Stimulated activated naive CD8-positive, alpha-beta T cell treated with anti-CD3 and anti-CD28 coated beads, Interleukin-15, Interleukin-2, amounts not matched to agents 100 ng/mL and 50 ng/mL, for 24 hours (primary cell): ENCODE measurements at regions not wholly inside any gene's neighbourhood (a gene's known extent, or its start where the extent isn't known, plus 50 kb on each side); places are given as distances from the start of the nearest gene placed in this dataset.

Experiments used
- H3K27ac Mint-ChIP-seq: one replicate; pipeline ENCODE4 v1.8.0; 2021; ENCODE audit warnings: mild to moderate bottlenecking, mixed read lengths
- H3K27me3 Mint-ChIP-seq: one replicate; pipeline ENCODE4 v1.8.0; 2021; ENCODE audit warnings: mixed read lengths
- H3K36me3 Mint-ChIP-seq: one replicate; pipeline ENCODE4 v1.8.0; 2021; ENCODE audit warnings: low read depth, mixed read lengths
- H3K4me1 Mint-ChIP-seq: one replicate; pipeline ENCODE4 v1.8.0; 2021; ENCODE audit warnings: low read depth, mixed read lengths
- H3K4me3 Mint-ChIP-seq: one replicate; pipeline ENCODE4 v1.8.0; 2021; ENCODE audit warnings: mild to moderate bottlenecking, mixed read lengths
- H3K9me3 Mint-ChIP-seq: one replicate; pipeline ENCODE4 v1.8.0; 2021; ENCODE audit warnings: mixed read lengths

DNA sequence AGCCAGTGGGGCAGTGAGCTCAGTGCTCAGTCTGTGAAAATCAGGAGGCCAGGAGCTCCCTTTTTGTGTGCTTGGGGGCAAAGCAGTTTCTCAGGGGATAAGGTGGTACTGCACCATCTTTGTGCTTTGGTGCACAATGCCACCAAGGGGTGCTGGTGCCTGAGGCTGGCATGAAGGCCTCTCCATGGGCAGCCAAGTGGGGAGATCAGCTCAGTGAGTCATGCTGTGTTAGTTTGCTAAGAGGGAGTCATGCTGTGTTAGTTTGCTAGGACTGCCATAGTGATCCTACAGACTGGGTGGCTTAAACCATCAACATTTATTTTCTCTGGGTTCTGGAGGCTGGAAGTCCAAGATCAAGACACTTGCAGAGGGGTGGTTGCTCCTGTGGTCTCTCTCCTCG is 428.1 kb downstream of the PRDM2 start:
- no peak overlapping the region for H3K4me3 Mint-ChIP-seq
- H3K9me3 Mint-ChIP-seq = no peaks in the 10 kb centered on the region
- H3K27me3 Mint-ChIP-seq = peaks cover 12% of the 10 kb centered on the region
- no peak overlapping the region for H3K27ac Mint-ChIP-seq
- no peaks in the 10 kb centered on the region for H3K4me1 Mint-ChIP-seq
- H3K36me3 Mint-ChIP-seq = no peaks in the 10 kb centered on the region

DNA sequence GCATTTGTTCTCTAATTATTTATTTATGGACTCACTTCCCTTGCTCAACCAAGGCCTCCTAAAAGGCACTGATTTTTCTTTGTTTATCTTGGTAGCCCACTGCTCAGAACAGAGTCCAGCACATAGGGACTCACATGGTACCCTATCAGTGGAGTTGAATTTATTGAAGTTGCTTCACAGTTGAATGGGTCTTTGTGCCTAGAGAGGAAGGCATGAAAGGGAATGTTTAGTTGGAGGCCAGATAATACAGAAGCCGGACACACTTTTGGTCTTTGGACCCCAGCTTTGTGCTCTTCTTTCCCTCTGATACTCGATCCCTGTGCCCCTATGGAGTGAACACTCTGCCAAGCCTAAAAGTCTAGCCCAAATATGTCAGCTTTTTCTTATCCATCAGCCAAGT is 429.0 kb downstream of the PRDM2 start:
- Mint-ChIP-seq H3K9me3 (no peaks in the 10 kb centered on the region), H3K27ac (no peak overlapping the region), H3K27me3 (peaks cover 9% of the 10 kb centered on the region), H3K36me3 (no peaks in the 10 kb centered on the region), H3K4me1 (no peaks in the 10 kb centered on the region), H3K4me3 (no peak overlapping the region)

DNA sequence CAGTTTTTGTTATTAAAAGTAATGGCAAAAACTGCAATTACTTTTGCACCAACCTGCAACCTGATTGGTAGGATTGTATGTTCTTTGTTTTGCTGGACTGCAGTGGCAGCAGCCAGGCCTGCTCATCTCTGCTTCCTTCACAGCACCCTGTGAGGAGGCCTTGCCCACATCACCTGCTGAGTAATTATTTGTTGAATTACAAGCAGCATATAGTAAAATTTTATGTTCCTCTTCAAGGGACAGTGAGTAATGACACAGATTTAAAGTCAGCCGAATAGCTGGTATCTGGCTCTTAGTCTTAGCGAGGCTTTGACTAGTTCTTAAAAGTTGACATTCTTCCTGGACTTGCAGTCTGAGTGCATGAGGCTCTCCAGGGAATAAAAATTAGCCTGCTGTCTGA is 435.1 kb downstream of the PRDM2 start:
- no peaks in the 10 kb centered on the region for H3K36me3 Mint-ChIP-seq
- H3K9me3 Mint-ChIP-seq = no peaks in the 10 kb centered on the region
- H3K27me3 Mint-ChIP-seq = peaks cover 8% of the 10 kb centered on the region
- H3K4me3 Mint-ChIP-seq = no peak overlapping the region
- no peak overlapping the region for H3K27ac Mint-ChIP-seq
- H3K4me1 Mint-ChIP-seq = no peaks in the 10 kb centered on the region

GRCh38 chr1:14136152-14136763 is 436.3 kb downstream of the PRDM2 start:
- H3K36me3 Mint-ChIP-seq = no peaks in the 10 kb centered on the region
- H3K4me1 Mint-ChIP-seq = no peaks in the 10 kb centered on the region
- peaks cover 8% of the 10 kb centered on the region for H3K27me3 Mint-ChIP-seq
- H3K27ac Mint-ChIP-seq = no peak overlapping the region
- H3K4me3 Mint-ChIP-seq = no peak overlapping the region
- no peaks in the 10 kb centered on the region for H3K9me3 Mint-ChIP-seq

GRCh38 chr1:14136881-14137280 is 436.9 kb downstream of the PRDM2 start:
- Mint-ChIP-seq H3K4me1 (no peaks in the 10 kb centered on the region), H3K9me3 (no peaks in the 10 kb centered on the region), H3K4me3 (no peak overlapping the region), H3K27me3 (peaks cover 8% of the 10 kb centered on the region), H3K27ac (no peak overlapping the region), H3K36me3 (no peaks in the 10 kb centered on the region)

DNA sequence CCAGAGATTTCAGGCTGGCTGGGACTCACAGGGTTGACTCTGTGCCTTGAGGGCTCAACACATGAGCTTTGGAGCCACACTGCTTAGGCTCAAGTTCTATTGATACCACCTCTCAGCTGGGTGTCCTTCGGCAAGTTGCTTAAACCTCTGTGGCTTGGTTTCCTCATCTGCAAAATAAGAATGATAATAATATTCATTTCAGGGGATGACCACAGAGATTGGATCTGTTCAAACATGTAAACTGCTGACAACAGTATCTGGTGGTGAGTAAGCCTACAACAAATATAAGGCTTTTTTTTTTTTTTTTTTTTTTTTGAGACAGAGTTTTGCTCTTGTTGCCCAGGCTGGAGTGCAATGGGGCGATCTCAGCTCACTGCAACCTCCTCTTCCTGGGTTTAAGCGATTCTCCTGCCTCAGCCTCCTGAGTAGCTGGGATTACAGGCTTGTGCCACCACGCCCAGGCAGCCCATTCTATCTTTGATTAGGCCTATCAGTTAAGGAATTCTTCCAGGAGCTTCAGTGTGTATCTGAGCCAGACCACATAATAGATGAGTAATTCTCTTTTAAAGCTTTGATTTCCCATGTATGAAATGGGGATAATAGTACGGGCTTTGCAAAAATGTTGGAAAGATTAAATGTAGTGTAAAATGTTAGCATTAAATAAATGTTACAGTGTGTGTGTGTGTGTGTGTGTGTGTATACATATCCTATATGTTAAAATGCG is 437.6 kb downstream of the PRDM2 start:
- H3K27me3 Mint-ChIP-seq = peaks cover 8% of the 10 kb centered on the region
- no peak overlapping the region for H3K27ac Mint-ChIP-seq
- H3K36me3 Mint-ChIP-seq = no peaks in the 10 kb centered on the region
- no peaks in the 10 kb centered on the region for H3K4me1 Mint-ChIP-seq
- H3K4me3 Mint-ChIP-seq = no peak overlapping the region
- no peaks in the 10 kb centered on the region for H3K9me3 Mint-ChIP-seq

- Mint-ChIP-seq H3K4me1 (no peaks in the 10 kb centered on the region), H3K9me3 (no peaks in the 10 kb centered on the region), H3K27me3 (peaks cover 8% of the 10 kb centered on the region), H3K4me3 (no peak overlapping the region), H3K27ac (no peak overlapping the region), H3K36me3 (no peaks in the 10 kb centered on the region)
Observed at GRCh38 chr1:14138135-14138506, 438.1 kb downstream of the PRDM2 start.

DNA sequence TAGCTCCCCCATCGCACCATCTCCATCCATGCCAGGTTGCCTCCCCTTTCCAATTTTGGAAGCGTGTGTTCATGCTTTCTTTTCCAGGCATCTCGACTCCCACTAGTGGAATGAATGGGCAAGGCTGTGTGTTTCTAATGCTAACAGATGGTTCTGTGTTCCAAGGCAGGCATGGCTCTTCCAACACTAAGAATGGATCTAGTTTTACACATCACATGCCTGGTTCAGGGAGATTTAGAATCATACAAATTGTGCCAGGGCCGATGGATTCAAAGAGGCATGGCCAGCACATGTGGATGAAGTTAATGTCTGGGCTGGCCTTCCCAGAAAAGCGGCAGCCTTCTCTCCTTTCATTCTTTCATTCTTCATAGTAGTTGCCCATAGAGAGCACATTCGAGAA is 438.7 kb downstream of the PRDM2 start:
- no peaks in the 10 kb centered on the region for H3K9me3 Mint-ChIP-seq
- peaks cover 8% of the 10 kb centered on the region for H3K27me3 Mint-ChIP-seq
- H3K4me1 Mint-ChIP-seq = no peaks in the 10 kb centered on the region
- H3K27ac Mint-ChIP-seq = no peak overlapping the region
- no peaks in the 10 kb centered on the region for H3K36me3 Mint-ChIP-seq
- no peak overlapping the region for H3K4me3 Mint-ChIP-seq

DNA sequence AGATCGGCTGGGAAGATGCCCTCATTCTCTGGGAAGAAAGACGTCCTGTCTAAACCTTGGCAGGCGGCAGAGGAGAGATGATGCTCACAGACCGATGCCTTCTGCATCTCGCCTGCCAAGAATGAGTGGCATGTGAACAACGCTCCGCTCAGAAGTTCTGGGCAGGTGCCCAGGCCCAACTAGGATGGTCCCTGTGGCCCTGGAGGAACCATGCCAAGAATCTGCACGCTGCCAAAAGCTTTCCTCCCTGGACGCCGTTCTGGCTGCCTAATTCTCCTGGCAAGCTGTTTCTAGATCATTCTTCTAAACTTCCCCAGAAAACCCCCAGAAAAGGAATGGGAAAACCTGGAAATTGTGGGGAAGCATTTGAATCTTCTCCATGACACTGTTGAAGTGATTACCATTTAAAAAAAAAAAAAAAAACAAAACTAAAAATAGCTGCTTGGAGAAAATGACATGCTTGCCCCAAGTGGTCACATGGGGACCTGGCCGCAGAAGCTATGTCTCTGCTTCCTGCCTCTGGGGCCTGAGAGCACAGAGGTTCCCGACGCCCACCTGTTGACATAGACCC is 440.9 kb downstream of the PRDM2 start:
- H3K27me3 Mint-ChIP-seq = peaks cover 8% of the 10 kb centered on the region
- no peaks in the 10 kb centered on the region for H3K9me3 Mint-ChIP-seq
- H3K4me1 Mint-ChIP-seq = no peaks in the 10 kb centered on the region
- H3K4me3 Mint-ChIP-seq = no peak overlapping the region
- no peaks in the 10 kb centered on the region for H3K36me3 Mint-ChIP-seq
- no peak overlapping the region for H3K27ac Mint-ChIP-seq

- Mint-ChIP-seq H3K27me3 (peaks cover 8% of the 10 kb centered on the region), H3K27ac (no peak overlapping the region), H3K9me3 (no peaks in the 10 kb centered on the region), H3K4me1 (no peaks in the 10 kb centered on the region), H3K36me3 (no peaks in the 10 kb centered on the region), H3K4me3 (no peak overlapping the region)
Observed at GRCh38 chr1:14141656-14142055, 441.7 kb downstream of the PRDM2 start.

DNA sequence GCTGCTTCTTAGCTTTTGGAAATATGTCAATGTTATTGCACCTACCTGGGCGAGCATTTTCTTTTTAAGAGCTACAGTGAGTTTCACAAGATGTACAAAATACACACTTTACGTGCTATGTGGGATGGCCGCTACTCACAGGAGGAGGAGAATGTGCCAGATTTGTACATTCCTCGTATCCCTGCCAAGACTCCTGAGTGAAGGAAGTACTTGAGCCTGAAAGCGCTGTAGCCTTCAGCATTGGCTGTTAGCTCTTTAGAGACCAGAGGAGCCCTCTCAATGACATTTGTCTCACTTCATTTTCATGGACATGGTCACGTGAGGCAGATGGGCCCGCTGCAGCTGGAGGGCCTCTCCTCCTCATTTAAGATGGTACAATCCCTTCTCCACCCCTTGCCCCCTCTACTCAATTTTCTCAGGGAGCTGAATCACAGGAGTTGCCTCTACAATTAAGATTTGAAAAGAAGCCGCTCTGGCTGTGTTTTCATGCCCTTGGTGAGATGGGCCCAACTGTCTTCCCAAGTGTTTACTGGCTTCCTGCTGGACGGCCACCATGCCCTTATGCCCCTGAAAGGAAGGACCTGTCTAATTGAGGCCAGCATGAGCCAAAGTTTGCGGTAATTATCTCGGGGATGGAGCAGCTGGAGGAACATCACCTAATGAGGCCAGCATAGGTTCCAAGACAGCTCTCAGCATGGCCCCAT is 442.6 kb downstream of the PRDM2 start:
- H3K36me3 Mint-ChIP-seq = no peaks in the 10 kb centered on the region
- H3K27me3 Mint-ChIP-seq = peaks cover 8% of the 10 kb centered on the region
- no peaks in the 10 kb centered on the region for H3K9me3 Mint-ChIP-seq
- H3K4me1 Mint-ChIP-seq = no peaks in the 10 kb centered on the region
- no peak overlapping the region for H3K4me3 Mint-ChIP-seq
- H3K27ac Mint-ChIP-seq = no peak overlapping the region

- no peak overlapping the region for H3K4me3 Mint-ChIP-seq
- no peaks in the 10 kb centered on the region for H3K9me3 Mint-ChIP-seq
- no peaks in the 10 kb centered on the region for H3K4me1 Mint-ChIP-seq
- H3K36me3 Mint-ChIP-seq = no peaks in the 10 kb centered on the region
- H3K27me3 Mint-ChIP-seq = peaks cover 10% of the 10 kb centered on the region
- no peak overlapping the region for H3K27ac Mint-ChIP-seq
Observed at GRCh38 chr1:14143777-14144176, 443.8 kb downstream of the PRDM2 start.

GRCh38 chr1:14148526-14148925 is 448.5 kb downstream of the PRDM2 start:
- no peak overlapping the region for H3K27ac Mint-ChIP-seq
- H3K36me3 Mint-ChIP-seq = no peaks in the 10 kb centered on the region
- H3K4me3 Mint-ChIP-seq = no peak overlapping the region
- H3K27me3 Mint-ChIP-seq = peaks cover 8% of the 10 kb centered on the region
- H3K9me3 Mint-ChIP-seq = no peaks in the 10 kb centered on the region
- H3K4me1 Mint-ChIP-seq = no peaks in the 10 kb centered on the region

GRCh38 chr1:14149431-14149830 is 449.1 kb upstream of the KAZN start:
- Mint-ChIP-seq H3K27ac (no peak overlapping the region), H3K4me1 (no peaks in the 10 kb centered on the region), H3K4me3 (no peak overlapping the region), H3K9me3 (no peaks in the 10 kb centered on the region), H3K27me3 (peaks cover 8% of the 10 kb centered on the region), H3K36me3 (no peaks in the 10 kb centered on the region)

GRCh38 chr1:14156543-14156942 is 441.9 kb upstream of the KAZN start:
- Mint-ChIP-seq H3K27me3 (no peaks in the 10 kb centered on the region), H3K27ac (no peak overlapping the region), H3K9me3 (peaks cover 15% of the 10 kb centered on the region), H3K4me1 (no peaks in the 10 kb centered on the region), H3K36me3 (no peaks in the 10 kb centered on the region), H3K4me3 (no peak overlapping the region)
